Spleen (tissue), 11 donors: ENCODE measurements at regions not wholly inside any gene's neighbourhood (a gene's known extent, or its start where the extent isn't known, plus 50 kb on each side); places are given as distances from the start of the nearest gene placed in this dataset.

Source experiments
- DNase-seq: peaks from one replicate; pipeline ENCODE4 v3.0.0-alpha.2; 2020
- H3K27ac ChIP-seq, 8 donors: fragments of 200-600 bp; sonication (generic) in 7 of 8; 1 replicate in 4 of 8; 2 replicates in 4 of 8; pipeline versions ENCODE4 v1.5.0 to v1.8.0; 2016 to 2021; ENCODE audit warnings: inconsistent platforms in 4 of 8, mild to moderate bottlenecking in 4 of 8, moderate library complexity in 1 of 8
- H3K27me3 ChIP-seq, 7 donors: fragments of 200-600 bp; sonication (generic) in 6 of 7; replicated peaks in 1 of 7; 1 replicate in 4 of 7; 2 replicates in 3 of 7; pipeline versions ENCODE4 v1.5.0 to v1.8.0; 2016 to 2021; ENCODE audit warnings: inconsistent platforms in 3 of 7, mild to moderate bottlenecking in 1 of 7
- H3K36me3 ChIP-seq, 6 donors: fragments of 200-600 bp; sonication (generic) in 5 of 6; 1 replicate in 4 of 6; 2 replicates in 2 of 6; pipeline versions ENCODE4 v1.5.0 to v1.8.0; 2016 to 2021; ENCODE audit warnings: inconsistent platforms in 2 of 6
- H3K4me1 ChIP-seq, 6 donors: fragments of 200-600 bp; sonication (generic) in 5 of 6; 1 replicate in 3 of 6; 2 replicates in 3 of 6; pipeline versions ENCODE4 v1.5.0 to v1.8.0; 2016 to 2021; ENCODE audit warnings: inconsistent platforms in 3 of 6
- H3K4me3 ChIP-seq, 8 donors: fragments of 200-600 bp; sonication (generic) in 7 of 8; 1 replicate in 4 of 8; 2 replicates in 4 of 8; pipeline versions ENCODE4 v1.5.0 to v1.8.0; 2016 to 2021; ENCODE audit warnings: inconsistent platforms in 4 of 8, mild to moderate bottlenecking in 4 of 8, moderate library complexity in 2 of 8
- H3K9me3 ChIP-seq, 8 donors: fragments of 200-600 bp; sonication (generic) in 7 of 8; 1 replicate in 4 of 8; 2 replicates in 4 of 8; pipeline versions ENCODE4 v1.5.0 to v1.8.0; 2016 to 2021; ENCODE audit warnings: inconsistent platforms in 4 of 8
- CTCF ChIP-seq, 11 experiments: fragments of 200-600 bp in 7 of 11; fragments of 450-650 bp in 4 of 11; sonication (generic) in 4 of 11; IDR thresholded peaks in 8 of 11; conservative IDR thresholded peaks in 3 of 11; 1 replicate in 7 of 11; 2 replicates in 4 of 11; pipeline versions ENCODE4 v1.4.0 to v1.8.0; 2016 to 2021; ENCODE audit warnings: antibody characterized with exemption in 11 of 11, inconsistent platforms in 4 of 11, mild to moderate bottlenecking in 1 of 11
- POLR2A ChIP-seq, 3 donors: fragments of 450-650 bp; IDR thresholded peaks; one replicate each; pipeline ENCODE4 v1.5.1; 2017; ENCODE audit warnings: antibody characterized with exemption in 3 of 3, mild to moderate bottlenecking in 1 of 3
- POLR2AphosphoS5 ChIP-seq, 3 donors: sonication (generic); formaldehyde crosslinking; IDR thresholded peaks; one replicate each; pipeline ENCODE4 v1.5.1; 2017; ENCODE audit warnings: antibody characterized with exemption in 3 of 3
- WGBS, 5 donors: extraction: QIAGEN DNeasy Blood & Tissue Kit in 3 of 5; methylation state at CpG; one replicate each; pipeline versions ENCODE4 v1.1.5 to v1.1.7; 2013 to 2018; 5-methylcytosine and 5-hydroxymethylcytosine counted together
- intact Hi-C: fragments of 100-400 bp; cut with DNase I; formaldehyde crosslinking; loops from one replicate; pipeline ENCODE4 v1.15.0; 2023; ENCODE audit warnings: low total_unique reads
- donor health status: healthy with polysubstance abuse.
- donor health status: DM: no; HTN: no; CAD: no; lungs with moderate emphysema.
- donor health status: DM: no; HTN: no; CAD: no.
- donor health status: Bipolar disorder and iron deficiency.
- donor health status: healthy.
- donor health status: DM: no; HTN: no; CAD: no.
- donor health status: DM: yes; HTN: yes; CAD: no.

GRCh38 chr5:33275391-33275790, 165.4 kb upstream of the TARS1 start:
- no peaks in the 10 kb centered on the region for H3K27me3 ChIP-seq
- peak overlapping the region in 4 of 8 donors; percentile 7 to 50 (median 19) for H3K27ac ChIP-seq
- 64 to 77% (median 71%) methylated on average over 3 of the region's 3 CpGs for WGBS, 5 donors
- TF ChIP-seq POLR2A (IDR thresholded peaks at IDR 0.05): no peak
- TF ChIP-seq POLR2AphosphoS5 (IDR thresholded peaks at IDR 0.05): no peak
- TF ChIP-seq CTCF (IDR thresholded peaks at IDR 0.05 in 8 of 11, conservative IDR thresholded peaks at IDR 0.05 in 3 of 11): no peak
- no peak overlapping the region for H3K4me3 ChIP-seq
- no peaks in the 10 kb centered on the region for H3K9me3 ChIP-seq
- no peak for DNase-seq
- peaks cover 0 to 11% (median 4%) of the 10 kb centered on the region in 6 donors for H3K4me1 ChIP-seq
- intact Hi-C loops: no loop called here
- no peaks in the 10 kb centered on the region for H3K36me3 ChIP-seq

- WGBS, 5 donors: 34 to 46% (median 43%) methylated on average over 5 of the region's 5 CpGs
- H3K4me3 ChIP-seq: no peak overlapping the region
- no peak for DNase-seq
- peaks cover 0 to 11% (median 4%) of the 10 kb centered on the region in 6 donors for H3K4me1 ChIP-seq
- H3K9me3 ChIP-seq: no peaks in the 10 kb centered on the region
- peak overlapping the region in 4 of 8 donors; percentile 7 to 50 (median 19) for H3K27ac ChIP-seq
- H3K36me3 ChIP-seq: no peaks in the 10 kb centered on the region
- TF ChIP-seq CTCF (IDR thresholded peaks at IDR 0.05 in 8 of 11, conservative IDR thresholded peaks at IDR 0.05 in 3 of 11) (no peak), POLR2AphosphoS5 (IDR thresholded peaks at IDR 0.05) (no peak), POLR2A (IDR thresholded peaks at IDR 0.05) (no peak)
- H3K27me3 ChIP-seq: no peaks in the 10 kb centered on the region
- intact Hi-C loops: no loop called here
These were observed 164.7 kb upstream of the TARS1 start for GRCh38 chr5:33275921-33276627.

DNA sequence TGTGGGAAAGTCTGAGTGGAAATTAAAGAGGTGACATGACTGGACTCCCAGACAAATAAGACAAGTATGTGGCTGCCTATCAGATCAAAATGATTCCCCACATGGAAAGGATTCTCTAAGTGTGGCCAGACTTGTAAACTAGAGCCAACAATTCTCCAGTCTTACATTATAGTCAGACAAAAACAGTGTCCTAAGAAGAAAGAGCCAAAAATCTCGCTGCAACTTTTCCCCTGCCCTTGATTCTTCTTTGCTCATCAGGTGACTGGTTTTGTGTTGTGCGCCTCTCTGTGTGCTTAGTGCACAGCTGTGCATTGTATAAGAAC, 164.2 kb upstream of the TARS1 start:
- no peak for DNase-seq
- peak overlapping the region in 3 of 8 donors; percentile 7 to 50 (median 22) for H3K27ac ChIP-seq
- intact Hi-C loops: no loop called here
- no peak overlapping the region for H3K4me3 ChIP-seq
- 59 to 86% (median 80%) methylated on average over 2 of the region's 2 CpGs for WGBS, 5 donors
- H3K27me3 ChIP-seq: no peaks in the 10 kb centered on the region
- no peaks in the 10 kb centered on the region for H3K9me3 ChIP-seq
- H3K4me1 ChIP-seq: peaks cover 0 to 11% (median 4%) of the 10 kb centered on the region in 6 donors
- H3K36me3 ChIP-seq: no peaks in the 10 kb centered on the region
- TF ChIP-seq POLR2A (IDR thresholded peaks at IDR 0.05): no peak
- TF ChIP-seq POLR2AphosphoS5 (IDR thresholded peaks at IDR 0.05): no peak
- TF ChIP-seq CTCF (IDR thresholded peaks at IDR 0.05 in 8 of 11, conservative IDR thresholded peaks at IDR 0.05 in 3 of 11): no peak

GRCh38 chr5:33277061-33277650, 163.6 kb upstream of the TARS1 start:
- peak overlapping the region in 2 of 8 donors; percentile 22 to 50 for H3K27ac ChIP-seq
- H3K4me1 ChIP-seq: peaks cover 0 to 11% (median 4%) of the 10 kb centered on the region in 6 donors
- TF ChIP-seq POLR2A (IDR thresholded peaks at IDR 0.05): no peak
- TF ChIP-seq CTCF (IDR thresholded peaks at IDR 0.05 in 8 of 11, conservative IDR thresholded peaks at IDR 0.05 in 3 of 11): no peak
- TF ChIP-seq POLR2AphosphoS5 (IDR thresholded peaks at IDR 0.05): no peak
- intact Hi-C loops: no loop called here
- no peaks in the 10 kb centered on the region for H3K27me3 ChIP-seq
- 78 to 85% (median 82%) methylated on average over 3 of the region's 3 CpGs for WGBS, 5 donors
- no peak for DNase-seq
- no peaks in the 10 kb centered on the region for H3K36me3 ChIP-seq
- H3K4me3 ChIP-seq: no peak overlapping the region
- H3K9me3 ChIP-seq: no peaks in the 10 kb centered on the region
